Immature natural killer cell (primary cell): ENCODE measurements at regions not wholly inside any gene's neighbourhood (a gene's known extent, or its start where the extent isn't known, plus 50 kb on each side); places are given as distances from the start of the nearest gene placed in this dataset.

Experiments
- DNase-seq, 3 donors: peaks; one replicate each; pipeline ENCODE4 v3.0.0; 2022; ENCODE audit warnings: mixed read lengths in 1 of 3
- H3K27ac Mint-ChIP-seq, 6 donors: one replicate each; pipeline ENCODE4 v1.8.0; 2020; ENCODE audit warnings: mixed read lengths in 6 of 6, mild to moderate bottlenecking in 5 of 6, inconsistent platforms in 4 of 6, moderate library complexity in 3 of 6
- H3K27me3 Mint-ChIP-seq, 3 donors: one replicate each; pipeline ENCODE4 v1.8.0; 2020 to 2021; ENCODE audit warnings: low read depth in 3 of 3, mild to moderate bottlenecking in 3 of 3, mixed read lengths in 3 of 3, moderate library complexity in 3 of 3, inconsistent platforms in 1 of 3
- H3K36me3 Mint-ChIP-seq, 3 donors: one replicate each; pipeline ENCODE4 v1.8.0; 2020; ENCODE audit warnings: mixed read lengths in 3 of 3, inconsistent platforms in 2 of 3, mild to moderate bottlenecking in 2 of 3
- H3K4me1 Mint-ChIP-seq, 2 donors: one replicate each; pipeline ENCODE4 v1.8.0; 2020; ENCODE audit warnings: inconsistent platforms in 2 of 2, mild to moderate bottlenecking in 2 of 2, mixed read lengths in 2 of 2, moderate library complexity in 1 of 2
- H3K4me3 Mint-ChIP-seq, 5 donors: one replicate each; pipeline ENCODE4 v1.8.0; 2020; ENCODE audit warnings: mild to moderate bottlenecking in 5 of 5, mixed read lengths in 5 of 5, inconsistent platforms in 3 of 5, moderate library complexity in 3 of 5
- H3K9me3 Mint-ChIP-seq, 6 donors: one replicate each; pipeline ENCODE4 v1.8.0; 2020; ENCODE audit warnings: mild to moderate bottlenecking in 6 of 6, mixed read lengths in 6 of 6, inconsistent platforms in 4 of 6, moderate library complexity in 3 of 6

DNA sequence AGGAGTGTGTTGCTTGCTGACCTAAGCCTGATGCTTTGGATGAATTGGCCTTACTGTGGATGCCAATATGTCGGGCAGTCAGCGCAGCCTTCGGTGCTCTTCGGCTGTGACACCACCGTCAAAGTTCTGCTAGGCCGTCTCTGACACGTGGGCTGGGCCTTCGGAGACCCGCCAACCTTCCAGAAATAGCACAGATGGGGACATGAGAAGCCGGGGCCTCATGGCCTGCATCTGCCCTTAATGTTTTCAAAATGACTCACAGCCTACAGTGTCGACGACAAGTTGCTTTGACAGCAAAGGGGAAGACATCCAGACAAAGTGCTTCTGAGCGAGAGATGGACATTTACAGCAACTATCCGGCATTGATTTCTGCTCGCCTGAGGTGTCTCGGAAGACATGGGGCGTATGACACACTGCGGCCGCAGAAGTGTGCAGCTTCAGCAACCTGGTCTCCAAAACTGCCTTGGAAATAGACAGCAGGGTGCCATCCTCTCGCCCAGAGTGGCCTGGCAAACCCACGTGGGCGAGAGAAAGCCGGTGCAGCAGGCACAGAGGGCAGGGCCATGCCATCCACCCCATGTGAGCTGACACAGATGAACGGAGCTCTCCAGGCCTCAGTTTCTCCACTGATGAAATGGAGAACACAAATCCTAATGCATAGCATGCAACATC lies 94.0 kb upstream of the PPP2R2D start:
- no peaks in the 10 kb centered on the region for H3K9me3 Mint-ChIP-seq
- no peaks in the 10 kb centered on the region for H3K4me1 Mint-ChIP-seq
- no peak for DNase-seq
- no peaks in the 10 kb centered on the region for H3K36me3 Mint-ChIP-seq
- H3K27me3 Mint-ChIP-seq: peaks cover 2 to 8% (median 2%) of the 10 kb centered on the region in 3 donors
- H3K4me3 Mint-ChIP-seq: no peak overlapping the region
- no peak overlapping the region for H3K27ac Mint-ChIP-seq

DNA sequence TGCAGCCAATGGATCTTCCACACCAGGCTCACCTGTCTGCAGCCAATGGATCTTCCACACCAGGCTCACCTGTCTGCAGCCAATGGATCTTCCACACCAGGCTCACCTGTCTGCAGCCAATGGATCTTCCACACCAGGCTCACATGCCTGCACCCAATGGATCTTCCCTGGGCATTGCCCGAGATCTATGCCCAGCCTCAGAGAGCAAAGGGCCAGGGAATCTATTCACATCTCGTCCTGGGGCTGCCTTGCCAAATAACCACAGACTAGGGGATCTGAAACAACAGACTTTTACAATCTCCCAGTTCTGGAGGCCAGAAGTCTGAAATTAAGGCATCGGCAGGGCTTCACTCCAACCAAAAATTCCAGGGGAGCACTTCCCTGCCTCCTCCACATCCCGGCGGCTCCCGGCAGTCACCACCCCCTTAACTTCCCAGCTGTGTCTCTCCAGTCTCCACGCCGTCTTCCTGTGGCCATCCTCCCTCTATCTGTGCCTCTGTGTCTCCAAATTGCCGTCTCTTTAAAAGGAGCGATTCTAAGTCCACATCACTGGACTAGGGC lies 92.4 kb upstream of the PPP2R2D start:
- no peak overlapping the region for H3K27ac Mint-ChIP-seq
- H3K4me1 Mint-ChIP-seq: no peaks in the 10 kb centered on the region
- peaks cover 2 to 7% (median 2%) of the 10 kb centered on the region in 3 donors for H3K27me3 Mint-ChIP-seq
- H3K36me3 Mint-ChIP-seq: no peaks in the 10 kb centered on the region
- no peaks in the 10 kb centered on the region for H3K9me3 Mint-ChIP-seq
- no peak for DNase-seq
- no peak overlapping the region for H3K4me3 Mint-ChIP-seq

- Mint-ChIP-seq H3K9me3 (no peaks in the 10 kb centered on the region), H3K4me1 (no peaks in the 10 kb centered on the region), H3K4me3 (no peak overlapping the region), H3K27ac (no peak overlapping the region), H3K27me3 (peaks cover under 1 to 2% (median 2%) of the 10 kb centered on the region in 3 donors), H3K36me3 (no peaks in the 10 kb centered on the region)
- no peak for DNase-seq
Measured at GRCh38 chr10:131810036-131810804, 90.6 kb upstream of the PPP2R2D start.

DNA sequence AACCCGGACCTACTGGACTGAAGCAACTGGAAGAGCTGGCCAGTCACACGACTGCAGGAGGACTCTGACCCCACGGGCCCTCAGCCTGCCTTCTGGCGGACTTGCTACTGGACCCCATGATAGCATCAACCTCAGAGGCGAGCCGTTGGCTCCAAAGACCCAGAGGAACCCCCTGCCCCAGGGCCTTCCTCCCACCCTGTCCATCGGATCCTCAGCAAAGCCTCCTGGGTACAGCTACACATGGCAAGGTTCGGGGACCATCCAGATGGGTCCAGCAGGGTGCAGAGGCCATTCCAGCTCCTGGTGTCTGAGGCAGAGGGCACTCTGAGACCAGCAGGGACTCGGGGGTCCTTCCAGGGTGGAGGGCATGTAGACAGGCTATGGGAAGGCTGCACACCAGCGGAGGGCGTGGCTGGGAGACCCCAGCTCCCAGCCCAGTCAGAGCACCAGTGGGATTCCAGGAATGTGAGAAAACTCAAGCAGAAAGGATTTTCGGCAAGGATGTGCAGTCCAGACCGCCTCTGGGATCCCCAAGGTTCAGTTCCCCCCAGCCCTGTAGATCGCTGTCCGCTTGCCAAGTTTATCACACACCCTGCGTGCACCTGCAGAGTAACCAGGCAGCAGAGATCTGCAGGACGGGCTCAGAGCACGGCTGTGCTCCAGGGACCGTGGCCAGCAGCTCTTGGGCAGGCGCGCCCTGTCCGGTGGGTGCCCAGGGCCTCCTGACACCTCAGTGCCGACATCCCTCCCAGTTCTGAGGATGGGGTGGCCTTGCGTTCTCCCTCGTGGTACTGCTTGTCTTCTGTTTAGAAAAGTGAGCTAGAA lies 89.8 kb upstream of the PPP2R2D start:
- Mint-ChIP-seq H3K27me3 (peaks cover 1 to 2% (median 2%) of the 10 kb centered on the region in 3 donors), H3K4me1 (no peaks in the 10 kb centered on the region), H3K36me3 (no peaks in the 10 kb centered on the region), H3K9me3 (no peaks in the 10 kb centered on the region), H3K27ac (no peak overlapping the region), H3K4me3 (no peak overlapping the region)
- DNase-seq: no peak

DNA sequence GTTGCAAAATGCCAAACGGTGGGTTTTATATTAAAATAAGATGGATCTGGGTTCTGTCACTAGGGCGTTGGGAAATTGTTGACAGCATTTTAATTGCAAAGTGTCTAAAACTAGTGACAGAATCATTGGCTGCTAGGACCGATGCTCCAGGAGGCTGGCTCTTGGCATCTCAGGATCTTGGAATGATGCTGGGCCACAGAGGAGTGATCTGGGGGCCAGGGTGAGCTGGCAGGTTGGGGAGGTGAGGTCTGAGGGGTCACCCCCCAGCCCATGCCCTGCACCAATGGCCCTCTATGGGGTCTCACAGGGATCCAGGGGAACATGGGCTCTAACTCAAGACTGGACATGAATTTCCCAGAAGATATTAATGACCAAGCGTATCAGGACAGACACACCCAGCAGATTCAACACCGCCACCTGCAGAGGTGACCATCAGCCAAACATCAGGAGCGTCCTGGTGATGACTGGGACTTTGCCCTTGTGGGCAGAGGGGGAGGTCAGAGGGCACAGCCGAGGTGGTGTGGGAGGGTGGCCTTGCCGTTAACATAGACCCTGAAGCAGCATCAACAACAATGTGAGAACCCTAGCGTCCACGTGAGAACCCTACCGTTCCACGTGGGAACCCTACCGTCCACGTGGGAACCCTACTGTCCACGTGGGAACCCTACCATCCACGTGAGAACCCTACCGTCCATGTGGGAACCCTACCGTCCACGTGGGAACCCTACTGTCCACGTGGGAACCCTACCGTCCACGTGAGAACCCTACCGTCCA lies 89.0 kb upstream of the PPP2R2D start:
- H3K4me3 Mint-ChIP-seq: no peak overlapping the region
- H3K4me1 Mint-ChIP-seq: no peaks in the 10 kb centered on the region
- peaks cover 1 to 5% (median 2%) of the 10 kb centered on the region in 3 donors for H3K27me3 Mint-ChIP-seq
- H3K27ac Mint-ChIP-seq: no peak overlapping the region
- H3K9me3 Mint-ChIP-seq: no peaks in the 10 kb centered on the region
- DNase-seq: no peak
- H3K36me3 Mint-ChIP-seq: no peaks in the 10 kb centered on the region

- Mint-ChIP-seq H3K9me3 (no peaks in the 10 kb centered on the region), H3K27me3 (peaks cover 1 to 5% (median 2%) of the 10 kb centered on the region in 3 donors), H3K27ac (no peak overlapping the region), H3K36me3 (no peaks in the 10 kb centered on the region), H3K4me3 (no peak overlapping the region), H3K4me1 (no peaks in the 10 kb centered on the region)
- DNase-seq: no peak
Measured at GRCh38 chr10:131812736-131813604, 87.8 kb upstream of the PPP2R2D start.

DNA sequence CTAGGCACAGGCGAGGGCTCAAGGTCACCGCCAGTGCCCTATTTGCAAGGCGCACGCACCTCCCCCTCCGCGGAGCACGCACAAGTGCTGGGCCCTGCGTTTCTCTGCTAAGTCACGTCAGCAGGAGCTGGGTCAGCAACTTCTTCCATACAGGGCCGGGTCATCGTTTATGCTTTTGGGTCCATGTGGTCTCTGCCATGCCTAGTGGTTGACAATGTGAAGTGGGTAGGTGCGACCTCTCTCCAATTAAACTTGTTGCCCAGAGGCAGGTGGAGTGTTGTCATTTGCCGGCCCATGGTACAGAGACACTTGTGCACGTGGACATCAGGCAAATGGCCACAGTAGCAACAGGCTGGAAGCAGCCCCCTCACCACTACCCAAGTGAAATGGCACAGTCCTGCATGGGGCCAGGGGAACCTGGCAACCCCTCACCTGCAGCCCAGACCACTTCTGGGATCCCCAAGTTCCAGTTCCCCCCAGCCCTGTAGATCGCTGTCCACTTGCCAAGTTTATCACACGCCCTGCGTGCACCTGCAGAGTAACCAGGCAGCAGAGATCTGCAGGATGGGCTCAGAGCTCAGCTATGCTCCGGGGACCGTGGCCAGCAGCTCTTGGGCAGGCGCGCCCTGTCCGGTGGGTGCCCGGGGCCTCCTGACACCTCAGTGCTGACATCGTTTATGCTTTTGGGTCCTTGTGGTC lies 86.1 kb upstream of the PPP2R2D start:
- H3K27ac Mint-ChIP-seq: no peak overlapping the region

GRCh38 chr10:131815266-131816156 lies 85.3 kb upstream of the PPP2R2D start:
- no peak for DNase-seq
- Mint-ChIP-seq H3K4me3 (no peak overlapping the region), H3K27me3 (peaks cover 2 to 5% (median 3%) of the 10 kb centered on the region in 3 donors)

More for the DNA sequence above, 86.1 kb upstream of the PPP2R2D start:
- no peak overlapping the region for H3K4me3 Mint-ChIP-seq
- H3K9me3 Mint-ChIP-seq: no peaks in the 10 kb centered on the region
- peaks cover 2 to 5% (median 3%) of the 10 kb centered on the region in 3 donors for H3K27me3 Mint-ChIP-seq
- DNase-seq: no peak
- H3K4me1 Mint-ChIP-seq: no peaks in the 10 kb centered on the region
- H3K36me3 Mint-ChIP-seq: no peaks in the 10 kb centered on the region

DNA sequence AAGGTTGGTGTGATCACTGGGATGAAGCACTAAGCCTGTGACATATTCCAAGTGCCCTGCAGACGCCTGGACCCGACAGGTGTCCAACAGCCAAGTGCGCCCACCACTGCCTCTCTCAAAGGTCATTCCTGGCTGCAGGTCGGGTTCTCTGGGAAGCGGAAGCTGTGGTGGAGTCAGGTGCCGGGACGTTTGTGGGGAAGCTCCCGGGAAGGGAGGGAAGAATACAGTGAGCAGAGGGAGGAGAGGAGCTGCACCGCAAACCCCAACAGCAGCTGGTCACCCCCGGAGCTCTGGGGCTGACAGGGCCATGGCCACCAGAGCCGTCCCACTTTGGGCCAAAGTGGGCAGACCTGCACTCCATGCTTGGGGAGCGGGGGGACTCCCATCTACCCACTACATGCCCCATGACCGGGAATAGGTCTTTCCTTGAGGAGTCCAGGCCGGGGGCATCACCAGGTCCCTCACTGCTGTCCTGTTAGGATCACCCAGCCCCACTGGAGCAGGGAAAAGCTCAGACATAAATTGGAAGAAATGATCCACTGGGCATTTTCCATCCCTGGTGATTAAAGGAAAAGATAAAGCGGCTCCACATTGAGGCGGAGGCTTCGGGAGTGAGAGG lies 84.5 kb upstream of the PPP2R2D start:
- no peaks in the 10 kb centered on the region for H3K4me1 Mint-ChIP-seq
- peaks cover 2 to 5% (median 3%) of the 10 kb centered on the region in 3 donors for H3K27me3 Mint-ChIP-seq
- no peak overlapping the region for H3K27ac Mint-ChIP-seq
- H3K4me3 Mint-ChIP-seq: no peak overlapping the region
- no peak for DNase-seq
- no peaks in the 10 kb centered on the region for H3K36me3 Mint-ChIP-seq
- H3K9me3 Mint-ChIP-seq: no peaks in the 10 kb centered on the region

More at GRCh38 chr10:131815266-131816156, 85.3 kb upstream of the PPP2R2D start:
- Mint-ChIP-seq H3K4me1 (no peaks in the 10 kb centered on the region), H3K36me3 (no peaks in the 10 kb centered on the region), H3K9me3 (no peaks in the 10 kb centered on the region), H3K27ac (no peak overlapping the region)

GRCh38 chr10:131816941-131817700 lies 83.7 kb upstream of the PPP2R2D start:
- no peak overlapping the region for H3K4me3 Mint-ChIP-seq

More at GRCh38 chr10:131816941-131817700, 83.7 kb upstream of the PPP2R2D start:
- peaks cover 2 to 5% (median 3%) of the 10 kb centered on the region in 3 donors for H3K27me3 Mint-ChIP-seq
- H3K36me3 Mint-ChIP-seq: no peaks in the 10 kb centered on the region
- H3K4me1 Mint-ChIP-seq: no peaks in the 10 kb centered on the region
- DNase-seq: no peak
- H3K9me3 Mint-ChIP-seq: no peaks in the 10 kb centered on the region
- H3K27ac Mint-ChIP-seq: no peak overlapping the region
